Stimulated activated naive B cell treated with anti-CD40 and anti-IgM and Interleukin-4, amounts not matched to agents 10 μg/mL and 1 μg/mL and 100 μg/mL, for 72 hours (primary cell): ENCODE measurements at regions not wholly inside any gene's neighbourhood (a gene's known extent, or its start where the extent isn't known, plus 50 kb on each side); places are given as distances from the start of the nearest gene placed in this dataset.

Experiments used
- ATAC-seq, 2 donors: fragments of 150-1000 bp; cut with Tn5 transposase; replicated peaks; 2 replicates each; pipeline ENCODE4 v1.10.0; 2021; ENCODE audit warnings: moderate library complexity in 1 of 2
- DNase-seq: peaks from one replicate; pipeline ENCODE4 v3.0.0; 2021
- H3K27ac Mint-ChIP-seq: one replicate; pipeline ENCODE4 v1.8.0; 2022; ENCODE audit warnings: mild to moderate bottlenecking, mixed read lengths
- H3K27me3 Mint-ChIP-seq, 2 donors: one replicate each; pipeline ENCODE4 v1.8.0; 2022; ENCODE audit warnings: mixed read lengths in 2 of 2
- H3K36me3 Mint-ChIP-seq, 2 donors: one replicate each; pipeline ENCODE4 v1.8.0; 2022; ENCODE audit warnings: mixed read lengths in 2 of 2, mild to moderate bottlenecking in 1 of 2
- H3K4me1 Mint-ChIP-seq, 2 donors: one replicate each; pipeline ENCODE4 v1.8.0; 2022; ENCODE audit warnings: mixed read lengths in 2 of 2, mild to moderate bottlenecking in 1 of 2
- H3K4me3 Mint-ChIP-seq, 2 donors: one replicate each; pipeline ENCODE4 v1.8.0; 2022; ENCODE audit warnings: mild to moderate bottlenecking in 2 of 2, mixed read lengths in 2 of 2, moderate library complexity in 1 of 2
- H3K9me3 Mint-ChIP-seq, 2 donors: one replicate each; pipeline ENCODE4 v1.8.0; 2022; ENCODE audit warnings: mixed read lengths in 2 of 2, mild to moderate bottlenecking in 1 of 2

- Mint-ChIP-seq H3K27me3 (peaks cover 4 to 10% of the 10 kb centered on the region in 2 donors), H3K4me3 (no peak overlapping the region)
These were observed 112.5 kb upstream of the SLC44A3 start for GRCh38 chr1:94707321-94708298.

DNA sequence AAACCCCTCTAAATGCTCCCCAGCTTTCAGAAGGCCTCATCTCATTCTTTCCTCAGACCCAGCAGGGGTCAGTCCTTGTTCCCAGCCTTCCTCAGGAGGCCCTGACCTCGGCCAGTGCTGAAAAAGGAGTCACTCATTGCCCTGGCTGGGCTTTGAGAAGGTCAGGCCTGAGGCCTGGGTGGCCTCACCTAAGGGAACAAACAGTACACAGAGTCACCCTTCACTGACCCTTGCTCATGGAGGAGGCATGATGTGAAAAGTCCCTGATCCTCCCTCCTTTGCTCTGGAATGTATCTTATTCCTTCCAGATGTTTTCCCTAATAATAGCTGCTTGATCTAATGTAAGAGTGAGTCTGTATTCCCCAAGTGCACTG, 117.7 kb upstream of the SLC44A3 start:
- DNase-seq, result no peak
- no peaks in the 10 kb centered on the region for H3K4me1 Mint-ChIP-seq
- peaks cover 4 to 10% of the 10 kb centered on the region in 2 donors for H3K27me3 Mint-ChIP-seq
- no peak overlapping the region for H3K4me3 Mint-ChIP-seq
- no peak for ATAC-seq
- no peaks in the 10 kb centered on the region for H3K36me3 Mint-ChIP-seq
- H3K27ac Mint-ChIP-seq, result no peak overlapping the region
- H3K9me3 Mint-ChIP-seq, result no peaks in the 10 kb centered on the region

More at GRCh38 chr1:94707321-94708298, 112.5 kb upstream of the SLC44A3 start:
- no peaks in the 10 kb centered on the region for H3K9me3 Mint-ChIP-seq
- no peaks in the 10 kb centered on the region for H3K36me3 Mint-ChIP-seq
- DNase-seq (no peak), ATAC-seq (no peak)
- peaks cover 0 to under 1% of the 10 kb centered on the region in 2 donors for H3K4me1 Mint-ChIP-seq
- no peak overlapping the region for H3K27ac Mint-ChIP-seq

DNA sequence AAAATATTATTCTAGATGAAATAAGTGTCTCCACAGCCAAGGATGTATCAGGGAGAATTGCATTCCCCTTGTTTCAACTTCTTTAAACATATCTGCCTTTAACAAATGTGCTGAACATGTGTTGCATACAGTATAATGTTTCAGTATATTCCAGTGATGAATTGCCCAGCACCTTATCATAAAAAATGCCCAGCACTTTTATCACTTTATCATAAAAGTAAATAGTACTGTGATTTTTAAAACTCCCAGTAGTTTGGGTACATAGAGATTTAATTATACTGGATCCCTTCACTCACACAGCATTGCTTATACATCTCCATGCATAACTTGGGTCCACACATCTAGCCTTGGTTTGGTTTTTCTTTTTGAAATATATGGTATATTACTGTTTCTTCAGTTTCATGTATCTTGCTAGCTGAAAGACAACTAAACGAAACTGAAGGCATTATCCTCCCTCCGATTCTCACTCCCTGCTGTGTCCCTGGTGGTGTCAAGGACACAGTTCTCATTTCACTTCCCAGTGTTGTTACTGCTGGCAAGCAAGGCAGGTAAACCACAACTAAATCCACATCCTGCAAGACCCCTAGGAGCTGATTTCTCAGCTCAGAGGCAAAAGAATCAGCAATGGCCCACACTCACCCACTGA, 118.2 kb upstream of the SLC44A3 start:
- no peaks in the 10 kb centered on the region for H3K9me3 Mint-ChIP-seq
- no peaks in the 10 kb centered on the region for H3K36me3 Mint-ChIP-seq
- no peak overlapping the region for H3K27ac Mint-ChIP-seq
- DNase-seq (no peak), ATAC-seq (no peak)
- H3K27me3 Mint-ChIP-seq, result peaks cover 4 to 10% of the 10 kb centered on the region in 2 donors
- no peaks in the 10 kb centered on the region for H3K4me1 Mint-ChIP-seq
- H3K4me3 Mint-ChIP-seq, result no peak overlapping the region

- Mint-ChIP-seq H3K4me1 (no peaks in the 10 kb centered on the region), H3K27me3 (peaks cover 5 to 26% of the 10 kb centered on the region in 2 donors), H3K36me3 (no peaks in the 10 kb centered on the region), H3K27ac (no peak overlapping the region), H3K4me3 (no peak overlapping the region), H3K9me3 (no peaks in the 10 kb centered on the region)
- DNase-seq, result no peak
- no peak for ATAC-seq
These were observed 121.2 kb upstream of the SLC44A3 start for GRCh38 chr1:94698759-94699502.

DNA sequence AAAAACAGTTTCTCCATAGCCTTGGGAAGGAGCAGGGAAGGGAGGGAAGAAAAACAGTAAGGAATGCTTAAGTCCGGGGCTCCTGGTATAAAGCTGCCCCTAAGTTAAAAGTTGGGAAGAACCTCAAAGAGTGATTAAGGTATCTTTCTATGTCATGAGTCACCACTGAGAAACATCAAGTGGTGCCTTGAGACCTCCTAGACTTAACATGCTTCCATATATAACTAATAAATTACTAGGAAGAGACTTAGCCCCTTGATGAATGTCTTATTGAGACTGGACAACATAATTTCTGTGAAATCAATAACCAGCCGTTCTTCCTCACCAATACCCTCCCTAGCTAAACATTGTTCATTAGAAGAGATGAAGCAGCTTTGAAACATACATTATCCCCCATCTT, 121.8 kb upstream of the SLC44A3 start:
- Mint-ChIP-seq H3K27me3 (peaks cover 7 to 31% of the 10 kb centered on the region in 2 donors), H3K4me1 (no peaks in the 10 kb centered on the region), H3K4me3 (no peak overlapping the region), H3K27ac (no peak overlapping the region), H3K9me3 (no peaks in the 10 kb centered on the region), H3K36me3 (no peaks in the 10 kb centered on the region)
- ATAC-seq (no peak), DNase-seq (no peak)

GRCh38 chr1:94697839-94698238, 122.3 kb upstream of the SLC44A3 start:
- Mint-ChIP-seq H3K4me3 (no peak overlapping the region), H3K36me3 (no peaks in the 10 kb centered on the region), H3K4me1 (no peaks in the 10 kb centered on the region), H3K27me3 (peaks cover 7 to 35% of the 10 kb centered on the region in 2 donors), H3K9me3 (no peaks in the 10 kb centered on the region), H3K27ac (no peak overlapping the region)
- no peak for ATAC-seq
- DNase-seq, result no peak

GRCh38 chr1:94694226-94694915, 125.8 kb upstream of the SLC44A3 start:
- peaks cover 3 to 4% of the 10 kb centered on the region in 2 donors for H3K9me3 Mint-ChIP-seq
- peaks cover 12 to 46% of the 10 kb centered on the region in 2 donors for H3K27me3 Mint-ChIP-seq
- no peak for ATAC-seq
- DNase-seq, result no peak
- no peak overlapping the region for H3K27ac Mint-ChIP-seq
- no peaks in the 10 kb centered on the region for H3K36me3 Mint-ChIP-seq
- H3K4me1 Mint-ChIP-seq, result no peaks in the 10 kb centered on the region
- H3K4me3 Mint-ChIP-seq, result no peak overlapping the region

DNA sequence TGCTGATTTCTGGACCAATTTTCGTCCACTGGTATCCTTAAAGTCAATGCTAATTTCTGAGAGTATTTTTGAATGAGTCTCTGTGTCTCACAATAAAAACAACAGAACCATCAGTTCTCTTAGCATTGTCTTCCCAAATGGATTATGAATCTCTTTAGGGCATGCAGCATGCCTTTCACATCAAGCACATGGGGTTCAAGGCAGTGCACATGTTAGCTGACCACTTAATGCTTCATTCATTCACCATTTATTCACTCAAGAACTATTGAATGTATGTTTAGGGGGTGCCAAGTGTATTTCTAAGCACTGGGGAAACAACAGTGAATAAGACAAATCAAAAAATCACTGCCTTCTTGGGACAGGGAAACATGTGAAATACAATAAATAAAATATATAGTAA, 126.7 kb upstream of the SLC44A3 start:
- DNase-seq, result no peak
- H3K27ac Mint-ChIP-seq, result no peak overlapping the region
- H3K4me3 Mint-ChIP-seq, result no peak overlapping the region
- peaks cover 12 to 56% of the 10 kb centered on the region in 2 donors for H3K27me3 Mint-ChIP-seq
- no peaks in the 10 kb centered on the region for H3K36me3 Mint-ChIP-seq
- no peaks in the 10 kb centered on the region for H3K4me1 Mint-ChIP-seq
- ATAC-seq, result no peak
- H3K9me3 Mint-ChIP-seq, result peaks cover 3 to 4% of the 10 kb centered on the region in 2 donors

DNA sequence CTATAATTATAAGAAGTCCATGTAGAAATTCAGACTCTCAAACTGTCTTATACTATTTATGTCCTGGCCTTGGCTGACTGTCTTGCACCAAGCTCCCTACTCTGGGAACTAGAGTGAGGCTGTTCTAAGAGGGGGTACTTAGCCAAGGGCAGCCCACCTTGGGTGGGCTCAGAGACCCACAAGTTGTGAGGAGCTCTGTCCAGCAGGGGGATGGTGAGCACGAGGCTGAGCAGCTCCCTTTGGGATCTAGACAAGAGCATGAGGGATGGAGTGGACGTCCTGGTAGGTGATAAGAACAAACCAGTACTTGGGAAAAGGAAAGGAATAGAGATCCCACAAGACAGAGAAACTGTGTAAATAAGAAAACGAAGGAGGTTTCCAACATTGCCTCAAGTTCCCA, 127.1 kb upstream of the SLC44A3 start:
- H3K4me3 Mint-ChIP-seq, result no peak overlapping the region
- peaks cover 3 to 4% of the 10 kb centered on the region in 2 donors for H3K9me3 Mint-ChIP-seq
- no peak for DNase-seq
- ATAC-seq, result no peak
- no peak overlapping the region for H3K27ac Mint-ChIP-seq
- no peaks in the 10 kb centered on the region for H3K36me3 Mint-ChIP-seq
- no peaks in the 10 kb centered on the region for H3K4me1 Mint-ChIP-seq
- H3K27me3 Mint-ChIP-seq, result peaks cover 12 to 57% of the 10 kb centered on the region in 2 donors

DNA sequence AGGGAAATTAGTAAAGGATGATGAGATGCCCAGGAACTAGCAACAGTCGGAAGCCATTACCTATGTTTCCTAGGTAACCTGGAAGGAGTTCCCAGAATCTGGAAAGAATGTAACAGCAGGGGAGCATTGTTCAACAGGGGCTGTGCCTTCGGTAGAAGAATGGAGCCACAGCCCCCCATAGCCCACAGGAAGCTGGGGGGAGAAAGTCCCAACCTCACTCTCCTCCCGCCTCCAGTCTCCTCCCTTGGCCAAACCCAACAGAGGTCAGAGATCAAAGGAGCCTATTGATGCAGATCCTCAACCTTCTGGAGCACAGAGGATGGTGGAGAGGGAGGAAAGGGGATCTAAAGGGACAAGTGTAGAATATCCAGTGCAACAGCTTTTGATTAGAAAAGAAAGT, 131.5 kb upstream of the SLC44A3 start:
- Mint-ChIP-seq H3K36me3 (no peaks in the 10 kb centered on the region), H3K27ac (no peak overlapping the region), H3K4me1 (no peaks in the 10 kb centered on the region), H3K27me3 (peaks cover 15 to 36% of the 10 kb centered on the region in 2 donors), H3K9me3 (peaks cover 4 to 7% of the 10 kb centered on the region in 2 donors), H3K4me3 (no peak overlapping the region)
- DNase-seq, result no peak
- ATAC-seq, result no peak

GRCh38 chr1:94686882-94687281, 133.3 kb upstream of the SLC44A3 start:
- Mint-ChIP-seq H3K9me3 (peaks cover 4 to 7% of the 10 kb centered on the region in 2 donors), H3K4me3 (no peak overlapping the region), H3K27me3 (peaks cover 15 to 35% of the 10 kb centered on the region in 2 donors), H3K4me1 (no peaks in the 10 kb centered on the region), H3K27ac (no peak overlapping the region), H3K36me3 (no peaks in the 10 kb centered on the region)
- DNase-seq (no peak), ATAC-seq (no peak)

DNA sequence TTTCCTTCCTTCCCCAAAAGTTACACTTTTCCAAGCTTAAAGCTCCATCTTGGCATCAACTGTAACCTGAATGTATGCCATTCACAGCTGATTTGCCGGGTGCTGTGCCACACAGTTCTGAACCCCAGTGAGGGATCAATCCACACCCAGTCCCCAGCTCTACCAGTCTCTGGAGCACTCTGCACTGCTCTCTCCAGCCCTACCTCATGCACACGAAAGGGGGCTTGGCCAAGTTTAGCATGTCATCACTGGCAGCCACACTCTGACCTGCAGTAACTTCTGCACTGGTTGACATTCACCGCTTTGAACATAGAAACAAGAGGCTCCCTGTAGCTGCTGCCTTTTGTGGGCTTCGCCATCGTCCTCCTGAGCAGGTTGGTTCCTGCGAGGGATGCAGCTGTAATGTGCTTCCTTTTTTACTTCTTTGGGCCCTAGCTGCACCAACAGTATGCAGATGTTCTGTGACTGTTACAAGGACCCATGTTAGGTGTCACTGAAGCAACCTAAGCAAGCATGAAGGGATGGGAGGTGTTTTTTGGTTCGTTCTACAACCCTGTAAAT, 135.4 kb upstream of the SLC44A3 start:
- Mint-ChIP-seq H3K4me1 (no peaks in the 10 kb centered on the region), H3K27me3 (peaks cover 10 to 33% of the 10 kb centered on the region in 2 donors), H3K4me3 (no peak overlapping the region), H3K9me3 (peaks cover 0 to 4% of the 10 kb centered on the region in 2 donors), H3K36me3 (no peaks in the 10 kb centered on the region), H3K27ac (no peak overlapping the region)
- ATAC-seq, result no peak
- no peak for DNase-seq

DNA sequence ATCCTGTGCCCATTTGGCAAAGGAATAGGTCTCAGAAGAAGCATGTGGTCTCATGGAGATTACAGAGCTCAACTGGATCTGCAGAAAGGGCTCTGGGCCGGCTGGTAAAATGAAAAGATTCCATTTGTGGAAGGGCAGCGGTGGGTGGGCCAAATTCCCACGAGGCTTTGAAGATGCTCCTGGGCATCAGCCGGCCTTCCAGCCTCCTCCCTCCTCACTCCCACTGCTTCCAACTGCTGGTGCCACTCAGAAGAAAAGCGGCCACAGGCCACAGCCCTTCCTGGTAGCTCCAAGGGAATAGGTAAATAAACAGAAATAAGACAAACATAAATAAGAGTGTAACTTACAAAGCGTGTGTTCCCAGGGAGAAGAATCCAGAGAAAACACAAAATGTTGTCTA, 136.3 kb upstream of the SLC44A3 start:
- Mint-ChIP-seq H3K36me3 (no peaks in the 10 kb centered on the region), H3K4me3 (no peak overlapping the region), H3K27me3 (peaks cover 10 to 28% of the 10 kb centered on the region in 2 donors), H3K4me1 (no peaks in the 10 kb centered on the region), H3K9me3 (peaks cover 0 to 4% of the 10 kb centered on the region in 2 donors), H3K27ac (no peak overlapping the region)
- DNase-seq (no peak), ATAC-seq (no peak)

DNA sequence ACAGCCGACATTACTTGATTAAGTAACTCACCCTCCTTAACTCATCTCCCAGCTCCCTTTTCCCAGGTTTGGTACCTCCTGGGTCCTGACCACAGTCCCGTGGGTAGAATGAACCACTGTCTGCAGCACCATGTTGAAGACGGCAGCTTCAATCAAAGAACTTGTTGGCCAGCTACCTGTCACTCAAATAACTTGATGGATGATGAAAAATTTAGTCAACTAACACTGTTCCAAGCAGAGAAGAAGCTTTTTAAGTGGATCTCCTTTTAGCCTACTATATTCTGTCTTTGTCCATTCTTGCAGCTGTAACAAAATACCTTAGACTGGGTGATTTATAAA, 138.4 kb upstream of the F3 start:
- Mint-ChIP-seq H3K9me3 (no peaks in the 10 kb centered on the region), H3K4me3 (no peak overlapping the region), H3K4me1 (no peaks in the 10 kb centered on the region), H3K27me3 (peaks cover 9 to 25% of the 10 kb centered on the region in 2 donors), H3K27ac (no peak overlapping the region), H3K36me3 (no peaks in the 10 kb centered on the region)
- ATAC-seq, result no peak
- no peak for DNase-seq
